Endodermal cell (in vitro differentiated cells): ENCODE measurements at regions not wholly inside any gene's neighbourhood (a gene's known extent, or its start where the extent isn't known, plus 50 kb on each side); places are given as distances from the start of the nearest gene placed in this dataset.

ENCODE experiments used
- DNase-seq: peaks from one replicate; pipeline ENCODE4 v3.0.0-alpha.2; 2017
- H3K27ac ChIP-seq: 2 replicates; pipeline ENCODE4 v1.5.1; 2013; ENCODE audit warnings: mild to moderate bottlenecking, low read depth, low read length, moderate library complexity
- H3K27me3 ChIP-seq: 2 replicates; pipeline ENCODE4 v1.6.1; 2013; ENCODE audit warnings: mild to moderate bottlenecking, low read length, moderate library complexity; ENCODE audit not compliant: insufficient read depth, control insufficient read depth, poor library complexity, severe bottlenecking
- H3K36me3 ChIP-seq: 2 replicates; pipeline ENCODE4 v1.7.0; 2013; ENCODE audit warnings: mild to moderate bottlenecking, low read length, moderate library complexity; ENCODE audit not compliant: control insufficient read depth, insufficient read depth
- H3K4me1 ChIP-seq: one replicate; pipeline ENCODE4 v1.7.0; 2013; ENCODE audit warnings: low read length; ENCODE audit not compliant: control insufficient read depth, insufficient read depth
- H3K4me3 ChIP-seq: 2 replicates; pipeline ENCODE4 v1.5.1; 2013; ENCODE audit warnings: mild to moderate bottlenecking, low read length, moderate library complexity
- H3K9ac ChIP-seq: 2 replicates; pipeline ENCODE4 v1.6.1; 2013; ENCODE audit warnings: mild to moderate bottlenecking, low read length, moderate library complexity; ENCODE audit not compliant: poor library complexity, severe bottlenecking; ENCODE audit errors: extremely low read depth
- H3K9me3 ChIP-seq: 2 replicates; pipeline ENCODE4 v1.6.1; 2013; ENCODE audit warnings: mild to moderate bottlenecking, low read length, moderate library complexity; ENCODE audit not compliant: control insufficient read depth
- H3K27ac Mint-ChIP-seq: 2 replicates; pipeline ENCODE4 v1.8.0; 2020; ENCODE audit warnings: mixed read lengths
- H3K27me3 Mint-ChIP-seq: 2 replicates; pipeline ENCODE4 v1.8.0; 2021; ENCODE audit warnings: mild to moderate bottlenecking, mixed read lengths; ENCODE audit not compliant: insufficient read depth
- H3K36me3 Mint-ChIP-seq: 2 replicates; pipeline ENCODE4 v1.8.0; 2020; ENCODE audit warnings: low read depth, mixed read lengths
- H3K4me1 Mint-ChIP-seq: 2 replicates; pipeline ENCODE4 v1.8.0; 2020; ENCODE audit warnings: mixed read lengths
- H3K4me3 Mint-ChIP-seq: 2 replicates; pipeline ENCODE4 v1.8.0; 2020; ENCODE audit warnings: mild to moderate bottlenecking, moderate library complexity, mixed read lengths
- H3K9me3 Mint-ChIP-seq: 2 replicates; pipeline ENCODE4 v1.8.0; 2020; ENCODE audit warnings: mild to moderate bottlenecking, mixed read lengths
- CTCF ChIP-seq: fragments of 200-600 bp; sonication (generic); conservative IDR thresholded peaks from 2 replicates; pipeline ENCODE4 v1.5.0; 2021; ENCODE audit warnings: antibody characterized with exemption, mild to moderate bottlenecking
- WGBS, 2 experiments: methylation state at CpG; one replicate each; pipeline versions ENCODE4 v1.1.5 to v1.1.7; 2013; ENCODE audit warnings: missing lambda C conversion rate in 2 of 2, mixed read lengths in 1 of 2; ENCODE audit not compliant: insufficient coverage in 1 of 2, insufficient read length in 1 of 2; 5-methylcytosine and 5-hydroxymethylcytosine counted together

GRCh38 chr1:3999941-4000735 is 100.1 kb upstream of the C1orf174 start:
- no peak for TF ChIP-seq CTCF
- H3K36me3 ChIP-seq: no peaks in the 10 kb centered on the region
- DNase-seq: no peak
- WGBS, 2 experiments: 87 to 89% methylated on average over 12 to 20 of the region's 21 CpGs
- H3K4me3 Mint-ChIP-seq: no peak overlapping the region
- no peaks in the 10 kb centered on the region for H3K9me3 Mint-ChIP-seq
- no peak overlapping the region for H3K4me3 ChIP-seq
- H3K36me3 Mint-ChIP-seq: no peaks in the 10 kb centered on the region
- no peaks in the 10 kb centered on the region for H3K9me3 ChIP-seq
- H3K27me3 ChIP-seq: peaks cover 19% of the 10 kb centered on the region
- H3K27ac Mint-ChIP-seq: no peak overlapping the region
- H3K27me3 Mint-ChIP-seq: peaks cover 23% of the 10 kb centered on the region
- H3K4me1 ChIP-seq: no peaks in the 10 kb centered on the region
- no peak overlapping the region for H3K9ac ChIP-seq
- H3K4me1 Mint-ChIP-seq: no peaks in the 10 kb centered on the region
- no peak overlapping the region for H3K27ac ChIP-seq

GRCh38 chr1:4000811-4001251 is 100.8 kb upstream of the C1orf174 start:
- Histone ChIP-seq H3K27ac (no peak overlapping the region), H3K4me3 (no peak overlapping the region), H3K9me3 (no peaks in the 10 kb centered on the region), H3K4me1 (no peaks in the 10 kb centered on the region), H3K27me3 (peaks cover 12% of the 10 kb centered on the region), H3K9ac (no peak overlapping the region), H3K36me3 (no peaks in the 10 kb centered on the region)
- DNase-seq: no peak
- Mint-ChIP-seq H3K4me1 (no peaks in the 10 kb centered on the region), H3K27me3 (peaks cover 16% of the 10 kb centered on the region), H3K36me3 (no peaks in the 10 kb centered on the region), H3K9me3 (no peaks in the 10 kb centered on the region), H3K4me3 (no peak overlapping the region), H3K27ac (no peak overlapping the region)
- TF ChIP-seq CTCF: no peak
- WGBS, 2 experiments: 90 to 92% methylated on average over 17 of the region's 17 CpGs

- WGBS, 2 experiments: 92 to 94% methylated on average over 5 to 10 of the region's 10 CpGs
- H3K36me3 Mint-ChIP-seq: no peaks in the 10 kb centered on the region
- TF ChIP-seq CTCF: no peak
Measured at GRCh38 chr1:4001461-4001860, 101.4 kb upstream of the C1orf174 start.

More at GRCh38 chr1:4001461-4001860, 101.4 kb upstream of the C1orf174 start:
- Mint-ChIP-seq H3K9me3 (peaks cover under 1% of the 10 kb centered on the region), H3K4me1 (no peaks in the 10 kb centered on the region), H3K27ac (no peak overlapping the region), H3K4me3 (no peak overlapping the region), H3K27me3 (peaks cover 10% of the 10 kb centered on the region)
- H3K4me1 ChIP-seq: no peaks in the 10 kb centered on the region
- no peak for DNase-seq
- no peaks in the 10 kb centered on the region for H3K9me3 ChIP-seq
- no peak overlapping the region for H3K27ac ChIP-seq
- no peak overlapping the region for H3K9ac ChIP-seq
- H3K36me3 ChIP-seq: no peaks in the 10 kb centered on the region
- H3K27me3 ChIP-seq: peaks cover 5% of the 10 kb centered on the region
- H3K4me3 ChIP-seq: no peak overlapping the region
